ENCODE measurements at regions not wholly inside any gene's neighbourhood (a gene's known extent, or its start where the extent isn't known, plus 50 kb on each side); places are given as distances from the start of the nearest gene placed in this dataset.

GRCh38 chr11:129686269-129686668 is 129.4 kb upstream of the TMEM45B start (continued):
- TF ChIP-seq AFF1 (IDR thresholded peaks at IDR 0.05; ENCODE audit: low read depth in 1 of 2, partially characterized antibody in 2 of 2) (no peak), MAZ (CRISPR knock-in tag; conservative IDR thresholded peaks at IDR 0.05 in 1 of 2, IDR thresholded peaks at IDR 0.05 in 1 of 2) (no peak), CREM (IDR thresholded peaks at IDR 0.05; ENCODE audit: low read depth) (no peak), NCOA6 (IDR thresholded peaks at IDR 0.05) (no peak), ZNF280A (IDR thresholded peaks at IDR 0.05; ENCODE audit: low read depth, partially characterized antibody) (no peak)

All from K562 (cell line).